ENCODE measurements at regions not wholly inside any gene's neighbourhood (a gene's known extent, or its start where the extent isn't known, plus 50 kb on each side); places are given as distances from the start of the nearest gene placed in this dataset.

DNA sequence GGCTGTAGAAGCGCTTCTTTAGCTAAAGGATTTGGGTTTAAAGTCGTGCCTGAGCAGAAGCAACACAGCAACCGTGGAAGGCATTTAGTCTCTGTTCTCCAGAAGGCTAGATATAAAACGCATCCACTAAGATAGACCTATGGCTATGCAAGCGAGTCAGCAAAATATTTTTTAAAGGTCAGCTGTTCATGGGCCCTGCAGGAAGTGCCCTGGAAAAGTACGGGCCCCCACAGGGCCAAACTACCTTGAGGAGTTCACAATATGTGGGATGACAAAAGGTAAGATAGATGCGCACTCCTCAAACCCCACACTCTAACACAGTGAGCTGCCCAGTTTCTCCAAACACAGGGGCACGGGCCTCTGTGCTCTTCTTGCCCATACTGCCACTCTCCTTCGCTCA is 261.6 kb downstream of the VPS13C start:
- no peak for FAIRE-seq

GRCh38 chr15:61796056-61796455 is 264.2 kb downstream of the VPS13C start:
- FAIRE-seq, result no peak

- FAIRE-seq, result no peak
Observed at GRCh38 chr15:61794881-61795280, 265.4 kb downstream of the VPS13C start.

DNA sequence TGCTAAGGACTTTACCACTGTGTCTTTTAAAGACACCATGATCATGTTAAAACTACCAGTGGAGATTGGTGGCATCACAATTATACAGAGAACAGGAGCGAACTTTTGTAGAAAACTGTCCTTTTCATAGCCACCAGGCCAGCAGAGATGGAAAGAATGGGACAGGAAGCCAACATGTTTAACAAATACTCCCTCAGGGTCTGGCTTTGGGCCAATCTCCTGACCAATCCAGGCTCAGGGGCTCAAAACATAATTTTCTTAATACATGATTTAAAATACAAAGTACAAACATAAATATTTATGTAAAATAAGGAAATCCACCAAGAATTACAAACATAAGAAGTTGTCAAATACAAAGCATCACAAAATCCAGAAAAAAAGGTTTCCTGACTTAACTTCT is 266.0 kb downstream of the VPS13C start:
- FAIRE-seq, result no peak

GRCh38 chr15:61784734-61785133 is 275.5 kb downstream of the VPS13C start:
- FAIRE-seq, result no peak

DNA sequence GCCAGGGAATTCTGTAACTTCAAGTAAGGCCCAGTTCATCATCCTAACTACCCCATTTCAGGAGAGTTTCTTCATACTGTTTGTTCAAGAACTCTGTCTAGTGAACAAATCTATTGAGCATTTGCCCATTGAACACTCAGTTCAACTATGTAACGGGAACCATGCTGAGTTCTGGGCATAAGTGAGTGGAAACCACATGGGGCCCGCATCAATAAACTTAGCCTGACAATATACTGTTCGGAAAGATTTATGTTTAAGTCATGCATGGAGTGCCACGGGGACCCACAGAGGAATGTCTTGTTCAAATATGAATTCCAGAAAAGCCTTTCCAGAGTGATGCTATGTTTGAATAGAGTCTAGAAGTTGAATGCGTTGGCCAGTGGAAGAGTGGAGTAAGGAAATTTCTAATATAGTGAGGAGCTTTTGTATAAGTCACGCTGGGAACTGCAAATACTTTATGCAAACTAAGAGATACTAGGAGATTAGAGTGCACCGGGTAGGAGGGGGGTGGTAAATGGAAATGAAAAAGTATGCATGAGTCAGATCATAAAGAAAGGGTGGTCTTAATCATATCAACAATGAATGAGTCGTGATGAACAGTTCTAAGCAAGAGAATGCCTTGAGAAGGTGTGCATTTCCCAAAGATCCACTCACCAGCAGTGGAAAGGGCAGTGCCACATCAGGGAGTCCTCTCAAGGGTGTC is 279.8 kb downstream of the VPS13C start:
- FAIRE-seq, result no peak

DNA sequence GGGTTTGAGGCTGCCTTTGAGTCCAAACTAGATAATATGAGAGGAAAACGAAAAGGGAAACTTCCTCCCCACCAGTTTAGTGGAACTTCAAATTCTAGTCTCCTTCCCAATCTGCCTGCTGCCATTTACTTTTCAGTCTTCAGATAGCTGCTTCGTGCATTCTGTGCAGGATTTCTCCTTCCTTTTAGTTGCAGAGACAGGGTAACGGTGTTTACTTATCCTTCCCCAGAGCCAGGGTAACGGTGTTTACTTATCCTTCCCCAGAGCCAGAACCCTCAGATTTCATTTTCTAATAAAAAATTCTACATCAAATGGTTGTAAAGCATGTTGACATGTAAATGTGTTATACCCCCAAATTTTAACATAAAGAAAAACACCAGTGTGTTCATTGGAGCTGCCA is 282.6 kb downstream of the VPS13C start:
- FAIRE-seq, result peak; percentile 91

- FAIRE-seq, result no peak
Observed at GRCh38 chr15:61769557-61769956, 290.7 kb downstream of the VPS13C start.

- no peak for FAIRE-seq
Observed at GRCh38 chr15:61768131-61768530, 292.1 kb downstream of the VPS13C start.

DNA sequence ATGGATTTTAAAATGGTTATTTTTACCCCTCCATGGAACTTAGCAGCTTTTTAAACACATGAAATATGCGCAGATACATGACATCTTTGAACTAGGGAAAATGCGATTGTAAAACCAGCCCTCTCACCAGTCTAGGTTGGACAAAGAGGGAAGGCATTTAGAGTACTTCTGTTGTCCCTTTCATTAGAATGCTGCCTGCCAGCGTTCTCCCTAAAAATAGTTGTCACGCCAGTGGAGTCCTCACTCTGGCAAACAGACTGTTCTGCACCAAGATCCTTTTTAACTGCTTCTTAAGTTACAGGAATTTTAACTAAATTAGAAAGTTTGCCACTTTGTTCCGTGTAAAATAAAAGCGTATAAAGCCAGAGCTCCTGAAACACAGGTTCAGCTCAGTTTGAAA is 295.3 kb downstream of the VPS13C start:
- no peak for FAIRE-seq

- no peak for FAIRE-seq
Observed at GRCh38 chr15:61764141-61764540, 296.1 kb downstream of the VPS13C start.

DNA sequence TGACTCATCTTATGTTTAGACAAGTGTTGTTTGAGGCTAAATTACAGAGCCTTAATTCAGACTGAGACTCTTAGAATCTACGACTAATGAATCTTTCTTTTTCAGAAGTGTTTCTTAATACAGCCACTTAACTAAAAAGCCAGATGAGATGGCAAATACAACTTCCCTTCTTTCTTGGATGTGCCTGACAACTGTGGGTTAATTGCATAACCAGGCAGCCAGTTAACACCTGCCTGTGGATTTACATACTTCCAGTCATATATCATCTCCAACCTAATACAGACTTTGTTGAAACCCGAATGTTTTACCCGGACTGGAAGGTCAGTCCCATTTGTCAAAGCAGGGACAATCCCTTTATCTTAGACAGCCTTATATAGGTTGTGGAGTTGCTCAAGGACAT is 297.6 kb downstream of the VPS13C start:
- FAIRE-seq, result no peak

DNA sequence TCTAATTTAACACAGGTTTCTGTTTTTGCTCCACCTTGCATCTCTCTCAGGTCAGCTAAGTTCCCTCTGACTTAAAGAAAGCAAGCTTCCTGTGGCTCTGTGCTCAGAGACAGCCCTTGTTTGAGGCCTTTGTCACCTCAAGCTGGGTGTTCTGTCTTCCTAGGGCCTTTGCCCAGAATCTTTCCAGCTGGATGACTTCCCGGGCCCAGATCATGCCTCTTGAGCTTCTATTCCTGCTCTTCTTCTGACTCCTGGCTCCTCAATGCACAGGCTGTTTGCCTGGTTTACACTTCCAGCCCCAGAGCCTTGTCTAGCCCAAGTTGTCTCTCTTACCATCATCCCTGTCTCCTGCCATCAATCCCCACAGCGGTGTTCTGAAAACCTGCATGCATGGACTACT is 300.6 kb downstream of the VPS13C start:
- no peak for FAIRE-seq

GRCh38 chr15:61756071-61756820 is 304.0 kb downstream of the VPS13C start:
- FAIRE-seq, result no peak

DNA sequence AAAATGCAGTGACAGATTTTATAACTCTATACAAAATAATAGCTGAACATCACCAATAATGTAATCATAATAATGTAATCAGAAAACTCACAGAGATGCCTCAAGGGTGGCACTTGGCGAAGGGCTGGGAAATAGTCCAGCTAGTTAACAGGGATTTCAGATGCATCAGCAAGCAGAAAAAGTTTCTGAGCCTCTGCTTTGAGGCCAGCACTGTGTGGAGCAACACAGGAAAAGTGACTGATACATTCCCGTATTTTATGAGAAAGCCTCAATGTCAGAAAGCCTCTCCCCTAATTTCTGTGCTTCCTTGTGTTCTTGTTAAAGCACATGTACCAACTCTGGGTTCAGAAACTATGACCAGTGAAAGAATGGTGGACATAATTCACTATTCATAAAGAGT is 304.8 kb downstream of the VPS13C start:
- no peak for FAIRE-seq

DNA sequence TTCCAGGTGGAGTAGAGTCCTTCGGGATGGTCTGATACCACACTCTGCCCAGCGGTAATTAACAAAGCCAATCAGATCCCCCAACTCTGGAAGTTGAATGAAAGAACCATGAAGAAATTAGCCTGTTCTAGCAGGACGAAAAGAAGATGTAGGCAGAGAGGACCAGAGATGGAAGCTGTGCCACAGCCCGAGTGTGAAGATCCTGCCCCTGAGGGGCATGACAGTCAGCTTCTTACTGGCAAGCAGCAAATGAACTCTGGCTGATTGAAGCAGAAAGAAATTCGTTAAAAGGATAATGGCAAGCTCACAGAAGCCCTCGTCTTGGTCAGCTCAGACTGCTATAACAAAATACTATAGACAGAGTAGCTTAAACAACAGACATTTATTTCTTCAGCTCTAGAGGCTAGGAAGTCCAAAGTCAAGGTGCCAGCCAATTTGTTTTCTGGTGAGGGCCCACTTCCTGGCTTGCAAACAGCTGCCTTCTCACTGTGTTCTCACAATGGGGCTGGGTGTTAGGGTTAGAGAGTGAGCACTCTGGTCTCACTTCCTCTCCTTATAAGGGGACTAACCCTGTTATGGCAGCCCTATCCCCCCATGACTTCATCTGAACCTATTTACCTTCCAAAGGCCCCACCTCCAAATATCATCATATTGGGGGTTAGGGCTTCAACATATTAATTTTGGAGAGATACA is 307.1 kb downstream of the VPS13C start:
- no peak for FAIRE-seq

- no peak for FAIRE-seq
Observed at GRCh38 chr15:61752001-61752400, 308.2 kb downstream of the VPS13C start.

GRCh38 chr15:61750271-61751084 is 309.8 kb downstream of the VPS13C start:
- FAIRE-seq, result no peak

GRCh38 chr15:61749169-61749568 is 311.1 kb downstream of the VPS13C start:
- no peak for FAIRE-seq

DNA sequence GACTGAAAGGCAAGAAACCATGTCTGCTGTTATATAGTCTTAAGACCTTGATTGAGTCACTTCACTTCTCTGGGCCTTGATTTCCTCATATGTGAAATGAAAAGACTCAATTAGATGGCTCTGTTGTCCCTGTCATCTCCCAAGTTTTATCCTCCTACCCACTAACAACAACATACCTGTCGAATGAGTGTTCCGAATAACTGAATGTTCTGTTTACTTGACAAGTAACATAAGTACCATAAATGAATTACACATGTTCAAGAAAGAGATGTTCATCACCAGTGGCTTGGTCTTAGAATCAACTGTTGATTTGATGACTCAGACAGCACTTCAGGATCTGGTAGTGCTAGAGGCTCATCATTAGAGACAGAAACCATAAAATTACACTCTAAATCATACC is 311.7 kb downstream of the VPS13C start:
- FAIRE-seq, result no peak

- FAIRE-seq, result no peak
Observed at GRCh38 chr15:61746589-61746988, 313.7 kb downstream of the VPS13C start.

GRCh38 chr15:61743345-61743909 is 316.8 kb downstream of the VPS13C start:
- no peak for FAIRE-seq

- no peak for FAIRE-seq
Observed at GRCh38 chr15:61742591-61742990, 317.7 kb downstream of the VPS13C start.

All from islet of Langerhans (tissue), 1 donor.